GM18858 (cell line): ENCODE measurements at regions not wholly inside any gene's neighbourhood (a gene's known extent, or its start where the extent isn't known, plus 50 kb on each side); places are given as distances from the start of the nearest gene placed in this dataset.

Experiments
- ATAC-seq: cut with Tn5 transposase; IDR thresholded peaks from one replicate; pipeline ENCODE4 v1.9.1; 2021; ENCODE audit not compliant: unreplicated experiment

- ATAC-seq, result no peak
Observed at GRCh38 chr2:136582628-136583205, 182.6 kb upstream of the THSD7B start.

GRCh38 chr2:136572335-136572734 is 193.0 kb upstream of the THSD7B start:
- no peak for ATAC-seq

GRCh38 chr2:136557203-136557602 is 208.1 kb upstream of the THSD7B start:
- no peak for ATAC-seq

GRCh38 chr2:136550181-136550580 is 215.2 kb upstream of the THSD7B start:
- ATAC-seq, result no peak

GRCh38 chr2:136539355-136539754 is 226.0 kb upstream of the THSD7B start:
- no peak for ATAC-seq

- no peak for ATAC-seq
Observed at GRCh38 chr2:136538489-136538888, 226.9 kb upstream of the THSD7B start.

GRCh38 chr2:136534811-136535210 is 230.5 kb upstream of the THSD7B start:
- no peak for ATAC-seq

- no peak for ATAC-seq
Observed at GRCh38 chr2:136532171-136532570, 233.2 kb upstream of the THSD7B start.

- ATAC-seq, result no peak
Observed at GRCh38 chr2:136531731-136532130, 233.6 kb upstream of the THSD7B start.

GRCh38 chr2:136530146-136530545 is 235.2 kb upstream of the THSD7B start:
- ATAC-seq, result no peak

- ATAC-seq, result no peak
Observed at GRCh38 chr2:136527560-136527959, 237.8 kb upstream of the THSD7B start.

- no peak for ATAC-seq
Observed at GRCh38 chr2:136522724-136523123, 242.6 kb upstream of the THSD7B start.

- ATAC-seq, result no peak
Observed at GRCh38 chr2:136517716-136518115, 247.6 kb upstream of the THSD7B start.

- no peak for ATAC-seq
Observed at GRCh38 chr2:136510244-136510643, 255.1 kb upstream of the THSD7B start.

- no peak for ATAC-seq
Observed at GRCh38 chr2:136505462-136505861, 259.9 kb upstream of the THSD7B start.

GRCh38 chr2:136502660-136503059 is 262.7 kb upstream of the THSD7B start:
- ATAC-seq, result no peak

- no peak for ATAC-seq
Observed at GRCh38 chr2:136497709-136498108, 267.6 kb upstream of the THSD7B start.

- no peak for ATAC-seq
Observed at GRCh38 chr2:136496966-136497365, 268.4 kb upstream of the THSD7B start.

- ATAC-seq, result peak; percentile 80
Observed at GRCh38 chr2:136495636-136496035, 269.7 kb upstream of the THSD7B start.

- ATAC-seq, result no peak
Observed at GRCh38 chr2:136492901-136493300, 272.4 kb upstream of the THSD7B start.

- no peak for ATAC-seq
Observed at GRCh38 chr2:136490100-136490499, 275.2 kb upstream of the THSD7B start.

GRCh38 chr2:136487421-136487820 is 277.9 kb upstream of the THSD7B start:
- no peak for ATAC-seq

GRCh38 chr2:136486115-136486514 is 279.2 kb upstream of the THSD7B start:
- peak; percentile 63 for ATAC-seq
